ENCODE measurements at regions not wholly inside any gene's neighbourhood (a gene's known extent, or its start where the extent isn't known, plus 50 kb on each side); places are given as distances from the start of the nearest gene placed in this dataset.

GRCh38 chr12:24560831-24561271, 388.1 kb downstream of the BCAT1 start:
- TF ChIP-seq CTCF (IDR thresholded peaks at IDR 0.05) (no peak), POLR2A (IDR thresholded peaks at IDR 0.05; ENCODE audit: low read length) (no peak), HMGXB4 (CRISPR knock-in tag; IDR thresholded peaks at IDR 0.05; ENCODE audit: borderline replicate concordance) (no peak), ZC3H11A (IDR thresholded peaks at IDR 0.05) (no peak), EP300 (IDR thresholded peaks at IDR 0.05) (no peak), EHMT2 (IDR thresholded peaks at IDR 0.05; ENCODE audit: low read depth) (no peak), ZFP36 (IDR thresholded peaks at IDR 0.05; ENCODE audit: borderline replicate concordance, partially characterized antibody) (no peak)
